AG09309 (cell line): ENCODE measurements at regions not wholly inside any gene's neighbourhood (a gene's known extent, or its start where the extent isn't known, plus 50 kb on each side); places are given as distances from the start of the nearest gene placed in this dataset.

Source experiments
- DNase-seq: peaks from one replicate; pipeline ENCODE4 v3.0.0-alpha.2; 2010; ENCODE audit warnings: low read depth
- H3K4me3 ChIP-seq: 2 replicates; pipeline ENCODE4 v1.5.1; 2011; ENCODE audit warnings: mild to moderate bottlenecking, low read depth, low read length, moderate library complexity; ENCODE audit not compliant: control insufficient read depth
- TF ChIP-seq, protein P1 (sequence below): IDR thresholded peaks from 2 replicates; pipeline ENCODE4 v1.5.1; 2011; ENCODE audit warnings: mild to moderate bottlenecking, low read depth, low read length, inconsistent platforms; ENCODE audit not compliant: insufficient read depth, control insufficient read depth; ENCODE audit errors: missing control alignments

DNA sequence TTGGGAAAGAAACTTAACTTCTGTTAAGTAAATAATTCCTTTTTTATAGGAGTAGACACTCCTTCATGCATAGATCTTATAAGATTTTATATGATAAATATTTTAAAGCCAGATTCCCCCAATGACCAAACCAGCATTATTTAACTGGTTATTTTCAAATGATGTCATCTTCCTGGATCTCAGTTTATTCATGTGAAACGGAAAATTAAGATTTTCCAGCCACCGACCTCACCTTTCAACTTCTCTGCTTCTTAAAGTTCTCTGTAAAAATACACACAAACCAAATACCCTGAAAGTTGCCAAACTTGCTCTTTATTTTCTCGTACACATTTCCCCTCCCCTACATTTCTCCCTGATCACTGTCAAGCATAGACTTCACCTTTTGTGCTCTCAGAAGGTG is 364.2 kb downstream of the GALC start:
- TF ChIP-seq, protein P1, sequence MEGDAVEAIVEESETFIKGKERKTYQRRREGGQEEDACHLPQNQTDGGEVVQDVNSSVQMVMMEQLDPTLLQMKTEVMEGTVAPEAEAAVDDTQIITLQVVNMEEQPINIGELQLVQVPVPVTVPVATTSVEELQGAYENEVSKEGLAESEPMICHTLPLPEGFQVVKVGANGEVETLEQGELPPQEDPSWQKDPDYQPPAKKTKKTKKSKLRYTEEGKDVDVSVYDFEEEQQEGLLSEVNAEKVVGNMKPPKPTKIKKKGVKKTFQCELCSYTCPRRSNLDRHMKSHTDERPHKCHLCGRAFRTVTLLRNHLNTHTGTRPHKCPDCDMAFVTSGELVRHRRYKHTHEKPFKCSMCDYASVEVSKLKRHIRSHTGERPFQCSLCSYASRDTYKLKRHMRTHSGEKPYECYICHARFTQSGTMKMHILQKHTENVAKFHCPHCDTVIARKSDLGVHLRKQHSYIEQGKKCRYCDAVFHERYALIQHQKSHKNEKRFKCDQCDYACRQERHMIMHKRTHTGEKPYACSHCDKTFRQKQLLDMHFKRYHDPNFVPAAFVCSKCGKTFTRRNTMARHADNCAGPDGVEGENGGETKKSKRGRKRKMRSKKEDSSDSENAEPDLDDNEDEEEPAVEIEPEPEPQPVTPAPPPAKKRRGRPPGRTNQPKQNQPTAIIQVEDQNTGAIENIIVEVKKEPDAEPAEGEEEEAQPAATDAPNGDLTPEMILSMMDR = no peak
- no peak overlapping the region for H3K4me3 ChIP-seq
- no peak for DNase-seq

DNA sequence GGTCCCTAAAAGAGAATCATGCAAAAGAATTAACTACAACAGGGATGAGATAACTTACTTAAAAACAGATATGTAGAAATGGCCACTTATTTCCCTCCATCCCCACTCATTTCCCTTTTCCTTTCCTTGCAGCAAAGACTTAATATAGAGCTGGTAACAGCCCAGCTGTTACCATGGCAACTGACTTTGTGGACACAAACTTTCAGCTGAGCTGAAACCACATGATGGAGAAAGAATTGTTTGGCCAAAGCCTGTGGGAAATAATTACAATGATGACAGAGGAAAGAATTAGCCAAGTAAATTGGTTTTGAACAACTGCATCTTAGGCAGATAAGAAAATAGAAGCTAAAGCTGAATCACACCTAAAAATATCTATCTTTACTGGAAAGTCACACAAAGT is 364.9 kb downstream of the GALC start:
- DNase-seq = no peak
- TF ChIP-seq, protein P1 = no peak

DNA sequence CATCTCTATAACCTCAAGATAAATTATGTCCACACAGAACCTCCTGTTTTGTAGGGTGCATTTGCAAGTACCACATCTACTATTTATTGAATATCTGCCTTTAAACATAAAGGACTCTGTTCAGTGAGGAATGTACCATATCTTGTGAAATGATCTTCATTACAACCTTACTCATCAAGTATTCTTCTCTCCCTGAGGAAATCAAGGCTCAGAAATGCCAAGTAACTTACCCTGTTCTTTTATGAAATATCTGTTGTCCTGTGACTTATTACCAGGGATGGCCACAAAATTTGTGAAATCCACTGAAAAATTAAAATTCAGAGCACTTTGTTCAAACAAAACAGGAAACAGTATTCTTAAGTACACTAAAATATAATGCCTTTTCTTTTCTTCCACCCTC is 366.7 kb downstream of the GALC start:
- TF ChIP-seq, protein P1 = no peak
- DNase-seq = no peak

More for the DNA sequence above, 364.9 kb downstream of the GALC start:
- no peak overlapping the region for H3K4me3 ChIP-seq

DNA sequence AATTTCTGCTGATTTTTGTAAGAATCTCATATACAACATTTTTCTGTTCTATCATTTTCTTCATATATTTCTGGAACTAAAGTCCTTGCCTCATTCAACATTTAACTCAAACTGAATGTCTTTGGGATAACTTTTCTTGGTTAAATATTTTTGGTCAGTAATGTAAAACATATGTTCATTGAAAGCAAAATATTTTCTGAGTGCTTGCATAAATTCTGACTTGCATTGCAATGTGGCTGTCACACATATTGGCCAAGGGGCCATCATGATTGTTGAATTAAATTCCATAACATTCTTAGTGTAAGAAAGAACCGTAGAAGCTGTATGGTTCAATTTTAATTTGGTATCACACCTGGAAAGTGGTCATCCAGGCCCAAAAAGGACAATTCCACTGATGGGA is 369.4 kb downstream of the GALC start:
- TF ChIP-seq, protein P1 = no peak
- no peak overlapping the region for H3K4me3 ChIP-seq
- no peak for DNase-seq

More for the DNA sequence above, 366.7 kb downstream of the GALC start:
- H3K4me3 ChIP-seq = no peak overlapping the region

DNA sequence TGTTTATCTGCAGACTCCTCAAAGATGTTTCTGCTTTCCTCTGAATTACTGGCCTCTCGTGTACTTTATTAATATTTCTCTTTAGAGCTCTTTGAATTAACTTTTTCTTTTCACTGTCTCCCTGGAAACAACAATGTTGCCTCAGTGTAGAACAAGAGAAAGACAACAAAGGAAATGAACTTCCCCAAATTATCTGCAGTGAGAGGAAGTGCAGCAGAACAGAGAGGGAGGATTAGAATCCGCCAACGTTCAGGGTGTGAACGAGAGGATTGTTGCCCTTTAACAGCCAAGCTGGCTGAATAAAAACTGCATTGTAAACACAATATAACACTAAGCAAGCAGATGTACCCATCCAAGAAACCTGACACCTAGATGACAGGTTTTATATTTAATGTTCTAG is 375.9 kb downstream of the GALC start:
- TF ChIP-seq, protein P1 = no peak
- no peak for DNase-seq
- H3K4me3 ChIP-seq = no peak overlapping the region

DNA sequence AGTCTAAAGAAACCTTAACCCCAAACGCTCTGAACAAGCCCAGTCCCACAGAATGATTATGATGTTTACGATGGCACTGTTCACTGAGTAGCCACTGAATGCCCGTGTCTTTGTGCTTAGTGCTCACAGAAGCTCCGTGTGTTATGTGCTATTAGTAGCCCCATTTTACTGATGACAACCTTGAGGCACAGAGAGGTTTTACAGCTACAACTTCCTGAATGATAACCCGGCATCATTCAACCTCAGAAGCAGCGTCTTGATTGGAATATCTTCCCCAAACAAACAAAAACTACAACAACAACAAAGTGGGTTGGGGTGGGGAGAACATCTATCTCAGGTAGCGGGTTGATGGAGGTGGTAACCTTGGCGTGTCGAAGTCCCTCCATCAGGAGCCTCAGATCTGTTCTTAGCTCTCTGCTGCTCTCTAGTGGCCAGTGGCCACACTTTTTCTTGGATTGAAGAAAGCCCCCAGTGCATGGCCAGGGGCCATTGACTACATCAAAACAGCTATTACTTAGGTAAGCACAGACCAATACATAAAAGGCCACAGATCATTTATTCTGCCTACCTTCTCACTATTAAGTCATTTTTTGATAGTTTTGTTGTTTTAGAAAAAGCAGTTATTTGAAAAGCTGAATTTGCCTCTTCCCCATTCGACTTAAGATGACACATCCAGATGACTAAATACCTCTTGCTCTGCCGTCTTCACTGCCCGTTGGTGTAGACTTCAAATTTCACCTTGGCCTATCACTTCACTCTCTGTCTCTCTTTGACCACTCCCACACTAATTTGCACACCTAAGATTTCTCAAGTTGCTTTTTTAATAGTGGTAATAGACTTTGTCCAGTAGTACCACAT is 376.9 kb downstream of the GALC start:
- DNase-seq = no peak
- H3K4me3 ChIP-seq = no peak overlapping the region
- TF ChIP-seq, protein P1 = peak; percentile 56

DNA sequence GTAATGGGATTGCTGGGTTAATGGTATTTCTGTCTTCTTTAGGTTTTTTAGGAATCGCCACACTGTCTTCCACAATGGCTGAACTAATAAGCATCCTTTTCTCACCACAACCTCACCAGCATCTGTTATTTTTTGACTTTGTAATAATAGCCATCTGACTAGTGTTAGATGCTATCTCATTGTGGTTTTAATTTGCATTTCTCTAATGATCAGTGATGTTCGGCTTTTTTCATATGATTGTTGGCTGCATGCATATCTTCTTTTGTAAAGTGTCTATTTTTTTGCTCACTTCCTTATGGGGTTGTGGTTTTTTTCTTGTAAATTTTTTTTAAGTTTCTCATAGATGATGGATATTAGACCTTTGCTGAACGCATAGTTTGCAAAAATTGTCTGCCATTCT is 377.9 kb downstream of the GALC start:
- no peak overlapping the region for H3K4me3 ChIP-seq
- no peak for DNase-seq

More for the DNA sequence above, 377.9 kb downstream of the GALC start:
- TF ChIP-seq, protein P1 = no peak
